Coronary artery (tissue), 2 donors: ENCODE measurements at regions not wholly inside any gene's neighbourhood (a gene's known extent, or its start where the extent isn't known, plus 50 kb on each side); places are given as distances from the start of the nearest gene placed in this dataset.

ENCODE experiments used
- DNase-seq: peaks from one replicate; pipeline ENCODE4 v3.0.0-alpha.2; 2017; ENCODE audit warnings: low spot score
- H3K27ac ChIP-seq, 2 donors: fragments of 200-600 bp; sonication (generic); one replicate each; pipeline ENCODE4 v1.5.1; 2016 to 2019
- H3K4me3 ChIP-seq: fragments of 200-600 bp; sonication (generic); 2 replicates; pipeline ENCODE4 v1.5.1; 2016; ENCODE audit warnings: mild to moderate bottlenecking, moderate library complexity
- TF ChIP-seq, protein P1 (sequence below): fragments of 200-600 bp; sonication (generic); IDR thresholded peaks from one replicate; pipeline ENCODE4 v1.5.1; 2019; ENCODE audit warnings: antibody characterized with exemption

DNA sequence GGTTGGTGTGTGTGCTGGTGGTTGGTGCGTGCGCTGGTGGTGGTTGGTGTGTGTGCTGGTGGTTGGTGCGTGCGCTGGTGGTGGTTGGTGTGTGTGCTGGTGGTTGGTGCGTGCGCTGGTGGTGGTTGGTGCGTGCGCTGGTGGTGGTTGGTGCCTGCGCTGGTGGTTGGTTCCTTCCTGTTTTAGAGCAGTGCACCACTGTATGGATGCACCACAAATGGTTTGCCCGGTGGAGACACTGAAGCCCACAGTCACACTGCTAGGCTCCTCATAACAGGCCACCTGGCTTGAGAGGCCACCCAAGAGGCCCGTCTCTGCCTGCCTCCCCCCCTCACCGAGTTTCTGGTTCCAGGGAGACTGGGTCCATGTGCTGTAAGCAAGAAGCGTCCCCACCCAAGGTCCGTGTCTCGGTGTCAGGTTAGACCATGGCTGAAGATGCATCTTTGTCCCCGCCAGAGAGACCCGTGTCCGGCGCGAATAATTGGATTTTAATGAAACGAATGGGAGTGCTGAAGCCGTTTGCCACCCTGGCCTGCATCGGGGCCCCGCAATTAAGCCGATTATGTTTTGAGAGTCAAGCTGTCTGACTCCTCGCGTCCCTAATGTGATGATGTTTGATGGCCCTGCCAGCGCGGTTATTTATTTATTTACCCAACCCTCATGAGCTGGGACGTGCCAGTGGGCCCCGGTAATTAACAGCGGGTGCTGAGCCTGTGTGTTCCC lies 161.3 kb upstream of the GSE1 start:
- no peak for DNase-seq
- no peak overlapping the region for H3K27ac ChIP-seq
- TF ChIP-seq, protein P1, sequence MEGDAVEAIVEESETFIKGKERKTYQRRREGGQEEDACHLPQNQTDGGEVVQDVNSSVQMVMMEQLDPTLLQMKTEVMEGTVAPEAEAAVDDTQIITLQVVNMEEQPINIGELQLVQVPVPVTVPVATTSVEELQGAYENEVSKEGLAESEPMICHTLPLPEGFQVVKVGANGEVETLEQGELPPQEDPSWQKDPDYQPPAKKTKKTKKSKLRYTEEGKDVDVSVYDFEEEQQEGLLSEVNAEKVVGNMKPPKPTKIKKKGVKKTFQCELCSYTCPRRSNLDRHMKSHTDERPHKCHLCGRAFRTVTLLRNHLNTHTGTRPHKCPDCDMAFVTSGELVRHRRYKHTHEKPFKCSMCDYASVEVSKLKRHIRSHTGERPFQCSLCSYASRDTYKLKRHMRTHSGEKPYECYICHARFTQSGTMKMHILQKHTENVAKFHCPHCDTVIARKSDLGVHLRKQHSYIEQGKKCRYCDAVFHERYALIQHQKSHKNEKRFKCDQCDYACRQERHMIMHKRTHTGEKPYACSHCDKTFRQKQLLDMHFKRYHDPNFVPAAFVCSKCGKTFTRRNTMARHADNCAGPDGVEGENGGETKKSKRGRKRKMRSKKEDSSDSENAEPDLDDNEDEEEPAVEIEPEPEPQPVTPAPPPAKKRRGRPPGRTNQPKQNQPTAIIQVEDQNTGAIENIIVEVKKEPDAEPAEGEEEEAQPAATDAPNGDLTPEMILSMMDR: no peak
- no peak overlapping the region for H3K4me3 ChIP-seq

DNA sequence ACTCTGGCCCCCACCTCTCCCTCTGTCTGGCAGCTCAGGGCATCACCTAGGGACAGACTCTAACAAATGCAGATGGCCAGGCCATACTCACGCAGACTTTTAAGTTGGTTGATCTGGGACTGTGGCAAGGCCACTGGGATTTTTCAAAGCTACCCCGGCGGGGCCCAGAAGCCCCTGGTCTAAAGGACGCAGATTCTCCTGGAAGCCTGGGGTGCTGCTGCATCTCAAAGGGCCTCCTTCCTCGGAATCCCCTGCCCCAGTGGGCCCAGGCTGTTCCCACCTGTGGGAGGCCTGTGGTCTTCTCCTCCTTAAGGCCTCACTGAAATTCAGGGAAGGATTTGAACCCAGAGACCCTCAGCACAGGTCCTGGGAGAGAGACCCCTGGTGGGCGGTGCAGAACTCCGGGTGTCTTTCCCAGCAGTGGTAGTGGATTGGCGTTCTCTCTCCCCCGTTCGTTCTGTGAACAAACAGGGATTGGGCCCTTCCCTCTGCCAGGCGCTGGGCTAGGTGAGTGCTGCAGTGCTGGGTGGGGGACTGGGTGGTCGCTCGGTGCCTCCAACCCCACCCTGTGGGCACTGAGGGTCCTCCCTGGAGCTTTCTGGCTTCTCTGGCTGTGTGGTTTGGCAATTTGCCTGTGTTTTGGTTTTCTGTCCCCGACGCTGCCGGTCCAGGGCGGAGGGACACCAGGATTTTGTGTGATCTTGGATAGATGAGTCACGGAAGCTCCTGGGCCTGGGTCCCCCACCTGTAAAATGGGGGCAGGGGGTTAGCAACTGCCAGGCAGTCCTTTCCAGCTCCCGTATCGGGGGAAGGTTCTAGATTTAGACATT lies 160.5 kb upstream of the GSE1 start:
- H3K27ac ChIP-seq: no peak overlapping the region
- DNase-seq: no peak
- TF ChIP-seq, protein P1: no peak
- H3K4me3 ChIP-seq: no peak overlapping the region

DNA sequence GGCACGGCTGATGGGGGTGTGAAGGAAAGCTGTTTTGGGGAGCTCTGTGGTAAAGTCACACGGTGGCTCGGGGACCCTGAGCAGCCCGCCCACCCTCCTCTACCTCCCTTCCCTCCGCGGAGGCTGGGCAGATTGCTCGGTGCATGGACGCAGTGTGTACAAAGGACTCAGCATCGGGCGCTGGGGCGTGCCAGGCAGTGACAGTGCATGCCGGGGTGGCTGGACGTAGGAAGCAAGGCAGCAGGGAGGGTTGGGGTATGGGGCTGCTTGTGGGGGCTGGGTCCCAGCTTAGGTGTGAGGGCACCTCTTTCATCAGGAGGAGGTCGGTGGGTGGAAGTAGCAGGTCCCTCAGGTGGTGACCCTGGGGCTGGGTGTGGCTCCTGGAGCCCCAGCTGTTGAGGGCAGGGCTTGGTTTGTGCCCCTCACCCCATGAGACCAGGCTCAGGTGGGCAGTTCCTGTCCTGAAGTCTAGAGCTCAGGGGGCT lies 159.9 kb upstream of the GSE1 start:
- TF ChIP-seq, protein P1: no peak
- Histone ChIP-seq H3K4me3 (no peak overlapping the region), H3K27ac (no peak overlapping the region)
- no peak for DNase-seq

DNA sequence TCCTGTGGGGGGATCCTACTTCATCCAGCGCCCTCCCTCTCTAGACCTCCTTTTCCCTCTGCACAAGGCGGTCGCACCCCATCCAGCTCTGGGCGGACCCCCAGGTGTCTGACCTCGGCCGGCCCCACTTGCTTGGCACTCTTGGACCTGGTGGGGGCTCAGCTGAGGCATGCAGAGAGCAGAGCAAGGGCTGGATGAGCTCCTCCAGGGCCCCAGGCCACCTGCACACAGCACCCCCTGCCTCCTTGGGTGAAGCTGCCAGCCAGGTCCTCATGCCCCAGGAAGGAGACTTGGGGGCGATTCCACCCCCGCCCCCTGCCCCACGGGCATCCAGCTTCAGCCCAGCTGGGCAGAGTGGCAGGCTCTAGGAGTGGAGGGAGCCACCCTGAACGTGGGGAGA lies 159.4 kb upstream of the GSE1 start:
- DNase-seq: no peak
- Histone ChIP-seq H3K4me3 (no peak overlapping the region), H3K27ac (no peak overlapping the region)
- TF ChIP-seq, protein P1: no peak

DNA sequence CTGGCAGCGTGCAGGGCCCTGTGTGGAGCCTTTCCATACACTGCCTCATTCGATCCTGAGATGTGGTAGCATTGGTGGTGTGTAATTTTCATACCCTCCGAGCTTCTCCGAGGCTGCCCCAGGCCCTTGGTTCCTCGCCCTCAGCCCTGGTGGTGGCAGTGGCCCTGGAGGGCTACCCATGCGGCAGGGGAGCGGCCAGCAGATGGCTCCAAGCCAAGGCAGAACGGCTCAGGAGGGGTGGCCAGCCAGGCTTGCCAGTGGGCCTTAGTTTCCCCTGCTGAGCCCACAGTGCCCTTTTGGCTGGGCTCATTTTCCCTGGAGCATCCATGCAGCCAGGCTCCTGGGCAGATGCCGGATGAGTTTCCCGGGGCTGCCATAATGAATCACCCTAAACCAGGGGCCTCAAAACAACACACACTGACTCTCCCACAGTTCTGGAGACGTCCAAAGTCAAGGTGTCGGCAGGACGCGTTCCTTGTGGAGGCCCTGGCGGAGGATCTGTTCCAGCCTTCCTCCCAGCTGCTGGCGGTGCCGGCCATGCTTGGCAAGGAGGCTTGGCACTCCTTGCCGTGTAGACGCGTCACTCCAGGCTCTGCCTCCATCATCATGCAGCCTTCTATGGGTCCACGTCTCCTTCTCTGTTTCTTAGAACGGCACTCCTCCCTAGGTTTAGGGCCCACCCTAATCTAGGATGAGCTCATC lies 158.8 kb upstream of the GSE1 start:
- Histone ChIP-seq H3K4me3 (no peak overlapping the region), H3K27ac (no peak overlapping the region)
- TF ChIP-seq, protein P1: no peak
- no peak for DNase-seq

GRCh38 chr16:85455534-85455933 lies 157.6 kb upstream of the GSE1 start:
- no peak for DNase-seq
- no peak overlapping the region for H3K27ac ChIP-seq
- H3K4me3 ChIP-seq: no peak overlapping the region
- TF ChIP-seq, protein P1: no peak
